Left kidney (tissue), 1 donor: ENCODE measurements at regions not wholly inside any gene's neighbourhood (a gene's known extent, or its start where the extent isn't known, plus 50 kb on each side); places are given as distances from the start of the nearest gene placed in this dataset.

Experiments
- DNase-seq: peaks from one replicate; pipeline ENCODE4 v3.0.0-alpha.2; 2013

DNA sequence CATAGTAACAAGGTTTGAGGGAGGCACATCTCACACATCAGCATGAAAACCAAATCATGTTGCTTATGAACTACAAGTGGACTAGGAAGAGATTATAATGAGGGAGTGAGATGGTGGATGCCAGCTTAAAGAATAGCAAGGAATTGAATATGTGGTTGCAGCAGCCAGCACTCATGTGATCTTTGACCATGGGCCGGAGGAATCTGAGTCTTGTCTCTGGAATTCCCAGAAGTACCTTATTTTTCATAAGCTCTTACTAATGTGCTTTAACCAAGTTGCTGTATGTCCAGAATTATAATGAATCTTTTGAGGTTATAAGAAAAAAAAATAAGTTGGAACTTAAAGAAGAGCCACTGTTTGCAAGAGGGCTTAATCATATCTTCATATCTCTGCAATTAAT is 97.0 kb downstream of the DISP1 start:
- no peak for DNase-seq

DNA sequence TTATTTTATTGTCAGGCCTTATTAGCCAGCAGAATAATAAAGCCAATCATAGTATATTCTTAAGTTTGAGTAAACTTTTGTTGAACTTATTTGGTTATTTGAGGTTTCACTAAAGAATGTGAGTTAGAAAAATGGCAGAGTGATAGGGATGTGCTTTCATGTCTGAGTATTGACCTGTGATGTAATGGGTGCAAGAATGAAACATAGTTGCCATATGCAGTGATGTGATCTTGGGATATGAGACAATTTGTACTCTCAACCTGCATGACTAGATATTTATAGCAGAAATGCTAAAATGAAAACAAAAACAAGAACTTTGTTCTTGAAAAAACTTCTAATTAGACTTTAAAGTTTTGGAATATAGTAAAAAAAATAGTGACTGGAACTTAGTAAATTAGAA is 97.9 kb downstream of the DISP1 start:
- no peak for DNase-seq

DNA sequence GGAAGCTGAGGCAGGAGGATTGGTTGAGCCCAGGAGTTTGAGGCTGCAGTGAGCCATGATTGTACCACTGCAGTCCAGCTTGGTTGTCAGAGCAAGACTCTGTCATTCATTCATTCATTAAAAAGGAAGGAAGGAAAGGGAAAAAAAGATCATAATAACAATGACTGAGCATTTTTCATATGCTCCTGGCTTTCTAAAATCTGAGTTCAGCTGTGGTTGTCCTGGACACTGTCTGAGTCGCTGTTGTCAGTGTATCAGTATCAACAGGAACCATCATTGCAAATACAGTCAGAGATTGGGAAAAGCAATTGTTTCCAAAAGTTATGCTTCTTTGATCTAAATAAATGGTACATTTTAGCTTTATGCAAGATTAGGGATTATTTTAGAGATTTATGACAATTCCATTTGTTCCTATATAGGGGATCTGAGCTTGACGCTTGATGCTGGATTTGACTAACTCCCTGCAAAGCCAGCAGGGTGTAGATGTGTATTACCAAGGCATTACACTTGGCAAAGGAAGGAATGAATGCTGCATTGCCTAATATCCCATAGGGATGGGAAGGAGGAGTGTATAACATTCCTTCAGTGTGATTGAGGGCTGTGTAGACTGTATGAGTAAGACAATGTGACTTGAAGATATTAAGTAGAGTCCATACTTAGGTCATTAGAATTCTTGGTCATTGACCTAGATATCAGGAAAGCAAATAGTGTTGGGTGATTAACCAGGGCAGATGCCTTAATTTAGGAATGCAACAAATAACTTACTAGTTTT is 100.2 kb downstream of the DISP1 start:
- DNase-seq: no peak

- no peak for DNase-seq
Observed at GRCh38 chr1:222916100-222916499, 101.3 kb downstream of the DISP1 start.

DNA sequence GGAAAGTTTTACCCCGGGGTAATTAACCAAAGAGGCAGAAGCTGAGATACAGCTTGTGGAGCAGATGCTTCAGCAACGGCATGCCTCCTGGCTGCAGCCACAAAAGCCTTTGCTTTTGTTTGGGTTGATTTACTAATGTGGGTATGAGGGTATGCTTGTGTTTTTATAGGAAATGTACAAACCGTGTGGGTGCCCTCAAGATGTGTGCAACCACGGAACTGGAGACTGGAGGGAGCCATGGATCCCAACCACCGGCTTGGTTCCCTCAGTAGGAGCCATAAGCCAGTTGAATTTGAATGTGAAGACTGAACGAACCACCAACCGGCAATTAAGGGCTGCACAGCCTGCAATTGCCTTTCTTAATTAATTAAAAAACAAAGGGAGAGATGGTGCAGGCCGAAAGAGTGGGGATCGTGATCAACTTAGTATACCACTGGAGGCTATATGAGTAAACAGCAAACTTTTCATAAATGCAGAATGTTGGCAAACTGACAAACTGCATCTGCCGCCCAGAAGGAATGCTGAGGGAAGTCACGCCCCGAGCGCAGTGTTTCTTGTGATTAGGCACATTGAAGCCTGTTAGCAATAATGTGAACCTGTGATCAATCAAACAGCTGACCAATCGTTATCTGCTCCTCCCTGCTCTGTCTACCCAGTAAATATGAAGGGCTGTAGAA is 104.1 kb downstream of the DISP1 start:
- no peak for DNase-seq

DNA sequence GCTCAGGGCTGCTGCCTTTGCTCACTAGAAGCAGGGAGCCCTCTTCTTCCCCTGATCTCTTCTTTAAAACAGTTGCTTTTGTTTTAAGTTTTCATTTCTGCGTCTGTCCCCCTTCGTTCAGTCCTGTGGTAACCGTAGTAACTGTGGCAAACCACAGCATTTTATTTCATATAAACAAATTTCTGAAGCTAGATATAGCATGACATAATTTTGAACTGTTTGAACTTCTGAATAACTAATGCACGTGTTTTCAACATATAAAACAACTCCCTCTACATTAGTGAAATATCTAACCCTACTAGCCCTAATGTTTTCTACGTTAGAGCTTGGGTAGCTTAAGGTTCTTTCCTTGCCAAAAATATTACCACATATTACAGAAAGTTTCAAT is 104.6 kb downstream of the DISP1 start:
- DNase-seq: no peak

DNA sequence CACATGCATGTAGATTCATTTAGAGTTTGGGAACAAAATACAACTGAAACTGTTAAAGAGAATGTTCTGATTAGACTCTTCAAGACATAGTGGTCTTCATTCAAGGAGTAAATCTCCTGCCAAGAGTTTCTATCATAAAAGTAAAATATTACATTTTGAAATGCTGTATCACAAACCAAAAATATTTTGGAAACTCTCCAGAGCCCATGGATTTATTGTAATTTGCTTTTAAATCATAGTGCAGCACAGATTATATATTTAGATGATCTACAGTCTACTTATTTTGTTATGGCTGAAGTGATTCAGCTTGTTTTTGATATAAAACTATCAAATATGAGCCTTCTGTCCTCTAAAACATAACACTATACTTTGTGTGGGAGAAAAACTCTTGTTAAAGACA is 105.3 kb downstream of the DISP1 start:
- DNase-seq: no peak

- DNase-seq: no peak
Observed at GRCh38 chr1:222921945-222922344, 107.1 kb downstream of the DISP1 start.

DNA sequence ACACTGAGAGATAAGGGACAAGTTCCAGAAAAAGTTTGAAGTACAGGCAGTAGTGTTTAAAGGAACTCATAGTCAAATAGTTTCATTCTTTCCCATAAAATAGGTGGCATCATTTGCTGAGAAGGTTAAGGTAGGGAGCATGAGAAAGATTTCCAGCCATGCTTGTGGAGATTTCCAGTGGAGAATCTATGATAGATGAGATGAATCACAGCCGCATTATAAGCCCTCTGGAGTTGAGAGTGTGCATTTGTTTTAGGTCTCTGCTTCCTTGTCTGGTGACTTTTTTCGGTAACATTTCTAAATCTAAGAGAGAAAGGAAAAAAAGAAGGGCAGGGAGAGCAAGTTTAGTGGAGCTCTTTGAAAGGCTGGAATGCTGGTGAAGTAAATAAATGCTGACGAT is 108.7 kb downstream of the DISP1 start:
- DNase-seq: no peak

DNA sequence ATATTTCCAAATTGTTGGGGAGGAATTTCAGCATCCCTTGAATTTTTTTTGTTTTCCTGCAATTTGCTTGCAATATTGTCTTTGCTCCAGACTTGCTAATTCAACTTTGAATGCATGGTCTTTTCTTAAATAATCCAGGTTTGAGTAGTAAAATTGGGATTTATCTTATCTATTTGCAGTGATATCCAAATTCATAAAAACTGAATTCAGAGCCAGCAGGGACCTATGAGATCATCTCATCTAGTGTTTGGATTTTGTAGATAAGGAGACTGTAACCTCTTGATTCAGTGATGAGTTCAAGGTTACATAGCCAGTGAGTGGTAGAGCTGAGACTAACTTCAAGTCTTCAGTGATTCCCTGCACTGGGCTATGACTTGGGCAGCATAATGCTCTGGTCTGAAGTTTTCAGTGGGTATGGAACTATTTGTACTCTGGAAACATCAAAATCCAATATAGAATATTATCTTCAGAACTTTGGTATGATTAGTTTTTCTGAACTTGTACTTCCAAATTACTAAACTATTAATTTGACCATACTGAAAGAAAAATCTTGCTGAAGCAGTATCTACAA is 109.4 kb downstream of the DISP1 start:
- no peak for DNase-seq

- DNase-seq: no peak
Observed at GRCh38 chr1:222926566-222926965, 111.7 kb downstream of the DISP1 start.

DNA sequence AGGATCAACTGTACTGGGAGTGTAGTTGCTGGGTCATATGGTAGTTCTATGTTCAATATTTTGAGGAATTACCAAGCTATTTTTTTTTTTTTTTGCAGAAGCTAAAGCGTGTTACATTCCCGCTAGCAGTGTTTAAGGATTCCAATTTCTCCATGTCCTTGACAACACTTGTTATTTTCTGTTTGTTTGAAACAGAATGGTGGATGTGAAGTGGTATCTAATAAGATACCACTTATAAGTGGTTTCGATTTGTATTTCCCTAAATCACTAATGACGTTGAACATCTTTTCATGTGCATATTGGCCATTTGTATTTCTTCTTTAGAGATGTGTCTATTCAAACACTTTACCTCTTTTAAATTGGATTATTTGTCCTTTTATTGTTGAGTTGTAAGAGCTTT is 112.2 kb downstream of the DISP1 start:
- DNase-seq: no peak

GRCh38 chr1:222928212-222928611 is 113.4 kb downstream of the DISP1 start:
- DNase-seq: no peak

DNA sequence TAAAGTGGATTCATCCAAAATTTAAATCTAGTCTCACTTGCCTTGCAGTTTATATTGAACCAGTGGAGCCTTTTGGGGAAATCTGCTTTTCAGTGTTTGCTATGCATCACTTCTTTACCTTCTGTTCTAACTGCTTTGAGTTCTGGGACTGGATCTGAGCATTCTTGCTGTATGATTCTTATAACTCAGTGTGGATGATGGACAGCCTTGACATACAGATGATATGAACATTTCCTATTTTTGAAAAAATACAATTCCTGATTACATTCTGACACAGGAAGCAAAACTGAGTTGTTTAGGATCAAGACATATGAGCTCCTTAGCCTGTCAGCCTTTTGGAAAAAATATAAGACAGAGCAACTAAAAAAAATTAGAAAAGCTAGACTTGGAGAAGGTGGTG is 115.2 kb downstream of the DISP1 start:
- DNase-seq: no peak

DNA sequence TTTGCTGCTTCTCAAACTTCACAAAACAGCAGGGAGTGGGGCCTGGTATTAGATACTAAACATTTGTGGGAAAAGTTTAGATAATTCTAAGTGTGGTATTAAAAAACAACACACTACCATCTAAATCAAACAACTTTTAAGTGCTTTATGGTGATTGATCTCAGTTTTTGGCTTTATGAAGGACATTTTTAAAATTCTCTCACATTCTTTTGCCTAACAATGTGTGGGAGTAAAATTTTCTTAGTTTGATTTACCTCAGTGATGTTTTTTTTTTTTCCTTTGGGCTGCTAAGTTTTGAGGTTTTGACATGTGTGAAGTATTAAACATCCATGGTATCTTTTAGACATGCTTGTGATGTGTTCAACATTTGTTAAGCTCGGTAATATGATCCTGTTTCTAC is 116.2 kb downstream of the DISP1 start:
- no peak for DNase-seq

DNA sequence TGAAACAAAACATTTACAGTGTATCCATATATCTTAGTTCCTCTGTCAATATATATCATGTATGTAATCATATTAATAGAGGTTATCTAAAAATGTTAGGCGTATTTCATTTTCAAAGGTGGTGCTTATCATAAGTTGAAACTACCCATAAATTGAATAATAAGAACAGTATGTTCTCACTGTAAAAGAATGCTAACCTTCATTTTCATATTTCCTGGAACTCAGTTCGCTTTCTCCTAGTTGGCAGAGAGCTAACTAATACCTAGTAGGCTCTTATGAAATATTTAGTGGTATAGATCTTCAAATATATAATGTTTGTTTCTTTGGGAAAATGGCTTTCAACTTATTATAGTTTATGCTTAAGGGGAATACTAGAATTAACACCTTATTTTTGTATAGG is 118.4 kb downstream of the DISP1 start:
- DNase-seq: no peak

DNA sequence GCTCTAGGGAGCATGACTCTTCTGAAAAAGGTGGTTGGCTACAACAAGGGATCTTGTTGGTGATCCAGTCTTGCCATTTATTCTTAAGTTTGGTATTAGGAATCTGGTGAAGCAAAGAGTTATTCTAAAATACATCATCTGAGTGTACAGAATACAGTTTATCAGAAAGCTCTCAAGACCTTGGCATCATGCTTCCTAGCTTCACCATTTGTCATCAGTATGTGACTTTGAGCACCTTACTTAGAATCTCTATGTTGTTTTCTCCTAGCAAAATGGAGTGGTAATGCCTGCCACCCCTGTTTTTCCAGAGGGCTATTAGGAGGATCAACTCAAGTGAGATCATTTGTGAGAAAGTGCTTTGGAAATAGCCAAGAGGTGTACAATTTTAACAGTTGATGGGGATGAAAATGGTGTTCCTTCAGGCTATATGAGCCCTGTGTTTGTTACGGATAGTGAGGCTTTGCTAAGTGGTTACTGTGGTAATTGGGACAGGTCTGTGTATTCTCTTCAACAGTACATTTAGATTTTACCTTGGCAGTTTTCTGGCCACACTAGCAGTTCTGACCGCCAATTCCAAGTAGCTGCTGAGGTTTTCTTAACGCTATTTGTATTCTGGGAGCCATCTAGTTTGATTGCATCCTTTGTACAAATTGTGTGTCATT is 120.5 kb downstream of the DISP1 start:
- DNase-seq: no peak

- no peak for DNase-seq
Observed at GRCh38 chr1:222936042-222936441, 121.2 kb downstream of the DISP1 start.

DNA sequence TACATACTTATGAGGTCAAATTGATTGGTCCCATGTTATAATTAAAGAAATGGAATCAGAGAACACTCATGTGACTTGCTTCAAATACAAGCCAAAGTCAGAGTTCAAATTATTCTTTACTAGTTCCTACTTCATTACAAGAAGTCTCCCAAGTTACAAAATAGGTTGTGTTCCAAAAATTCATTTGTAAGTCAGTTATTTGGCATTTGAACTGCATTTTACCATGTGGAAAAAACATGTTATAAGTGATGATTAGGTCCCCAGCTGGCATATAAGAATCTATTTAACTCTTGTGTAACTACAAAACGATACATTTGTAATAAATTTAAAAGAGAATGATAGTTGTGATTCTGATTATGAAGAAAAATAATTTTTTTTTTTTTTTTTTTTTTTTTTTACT is 124.1 kb downstream of the DISP1 start:
- no peak for DNase-seq

DNA sequence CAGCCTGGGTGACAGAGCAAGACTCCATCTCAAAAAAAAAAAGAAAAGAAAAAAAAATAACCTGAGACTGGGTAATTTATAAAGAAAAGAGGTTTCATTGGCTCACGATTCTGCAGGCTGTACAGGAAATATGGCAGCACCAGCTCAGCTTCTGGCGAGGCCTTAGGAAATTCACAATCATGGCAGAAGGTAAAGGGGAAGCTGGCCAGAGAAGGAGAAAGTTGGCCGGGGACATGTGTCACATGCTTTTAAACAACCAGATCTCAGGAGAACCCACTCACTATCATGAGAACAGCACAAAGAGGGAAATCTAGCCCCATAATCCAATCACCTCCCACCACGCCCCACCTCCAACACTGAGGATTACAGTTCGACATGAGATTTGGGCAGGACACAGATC is 125.3 kb downstream of the DISP1 start:
- DNase-seq: no peak

DNA sequence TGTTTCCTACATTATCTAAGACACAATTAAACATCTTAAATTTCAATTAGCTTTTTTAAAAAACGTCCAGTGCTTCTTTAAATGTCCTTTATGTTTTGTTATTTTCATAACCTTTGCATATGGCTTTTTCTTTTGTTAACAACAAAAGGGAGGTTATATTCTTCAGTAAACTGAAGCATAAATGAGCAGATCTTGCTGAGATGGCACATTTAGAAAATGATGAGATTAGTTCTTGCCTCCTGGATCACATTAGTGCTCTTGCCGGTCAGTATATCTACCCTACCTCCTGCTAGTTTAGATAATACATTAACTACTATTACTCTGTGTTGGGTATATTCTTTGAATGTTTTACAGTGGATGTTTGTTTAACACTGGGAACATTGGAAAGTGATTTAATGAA is 126.1 kb downstream of the DISP1 start:
- DNase-seq: no peak

DNA sequence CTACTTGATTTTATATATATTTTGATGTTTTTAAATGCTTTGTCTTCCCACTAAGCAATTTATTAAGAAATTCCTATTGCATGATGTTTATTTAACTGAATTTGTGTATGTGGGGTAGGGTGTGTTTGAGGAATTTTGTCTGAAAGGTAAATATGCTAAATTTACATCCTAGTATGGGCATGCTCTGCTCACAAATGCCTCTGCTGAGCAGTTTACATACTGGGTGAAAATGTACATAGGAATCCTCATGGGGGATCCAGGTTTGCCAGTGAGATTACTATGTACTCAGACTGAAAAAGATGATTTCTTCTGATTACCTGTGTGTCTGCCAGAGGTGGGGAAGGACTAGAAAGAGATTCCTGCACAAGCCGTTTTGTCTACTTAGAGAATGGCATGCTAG is 126.6 kb downstream of the DISP1 start:
- DNase-seq: no peak

DNA sequence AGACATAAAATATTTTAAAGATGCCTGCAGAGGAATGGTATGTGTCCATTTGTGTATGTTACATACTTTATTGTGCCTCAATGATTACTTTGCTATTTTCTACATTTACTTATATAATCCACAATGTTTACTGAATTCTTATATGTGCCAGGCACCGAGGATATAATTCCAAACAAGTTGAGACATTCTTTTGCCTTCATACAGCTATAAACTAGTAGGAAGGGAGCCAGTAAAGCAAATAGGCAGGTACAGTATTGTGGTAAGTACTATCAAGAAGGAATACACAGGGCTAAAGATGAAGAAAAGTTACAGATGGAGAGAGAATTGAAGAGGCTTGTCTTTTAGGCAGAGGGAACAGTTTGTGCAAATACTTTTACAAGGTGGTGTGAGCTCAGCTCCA is 131.6 kb downstream of the DISP1 start:
- no peak for DNase-seq
